GM19035 (cell line): ENCODE measurements at regions not wholly inside any gene's neighbourhood (a gene's known extent, or its start where the extent isn't known, plus 50 kb on each side); places are given as distances from the start of the nearest gene placed in this dataset.
"Not testable (repeated sequence)": the region's sequence is repeated elsewhere in the genome, so short reads cannot be mapped to it uniquely, and the experiment has no call there.

Experiments used
- ATAC-seq: cut with Tn5 transposase; IDR thresholded peaks from one replicate; pipeline ENCODE4 v1.9.1; 2021; ENCODE audit not compliant: unreplicated experiment

DNA sequence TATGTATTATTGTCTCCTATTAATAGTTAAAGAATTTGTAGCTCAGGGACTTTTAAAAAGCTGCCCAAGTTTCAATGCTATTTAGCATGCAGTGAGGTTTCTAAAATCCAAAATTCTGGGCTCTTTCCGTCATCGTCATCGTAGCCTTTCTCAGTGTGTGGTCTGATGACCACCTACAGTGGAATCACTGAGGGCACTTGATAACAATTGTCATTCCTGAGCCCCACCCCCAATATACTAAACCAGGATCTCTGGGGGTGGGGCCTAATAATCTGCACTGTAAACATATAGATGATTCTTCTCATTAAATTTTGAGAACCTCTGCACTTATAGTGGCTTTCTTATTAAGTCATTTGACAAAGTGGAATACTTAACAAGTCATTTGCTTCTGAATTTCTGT lies 674.8 kb downstream of the PLPP3 start:
- no peak for ATAC-seq

- ATAC-seq, result no peak
Observed at GRCh38 chr1:55898181-55898580, 681.2 kb downstream of the PLPP3 start.

- no peak for ATAC-seq
Observed at GRCh38 chr1:55896210-55896609, 681.0 kb upstream of the USP24 start.

DNA sequence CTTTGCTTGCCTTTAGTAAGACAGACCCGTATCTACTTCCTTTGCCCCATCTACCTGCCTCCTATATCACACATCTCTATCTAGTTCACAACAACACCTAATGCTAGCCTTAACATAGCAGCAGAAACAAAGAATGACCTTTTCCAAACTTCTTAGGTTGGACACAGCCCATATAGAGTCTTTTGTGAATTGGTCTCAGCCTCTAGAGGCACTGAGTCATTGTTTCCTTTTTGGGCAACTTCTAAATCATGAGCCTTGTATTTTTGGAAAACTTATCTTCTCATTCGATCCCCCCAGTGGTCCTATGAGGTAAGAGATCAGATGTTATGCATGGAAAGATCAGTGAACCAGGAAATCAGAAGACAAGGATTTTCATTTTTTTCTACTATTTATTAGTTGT lies 679.4 kb upstream of the USP24 start:
- ATAC-seq, result no peak

- ATAC-seq, result no peak
Observed at GRCh38 chr1:55893155-55893554, 678.0 kb upstream of the USP24 start.

DNA sequence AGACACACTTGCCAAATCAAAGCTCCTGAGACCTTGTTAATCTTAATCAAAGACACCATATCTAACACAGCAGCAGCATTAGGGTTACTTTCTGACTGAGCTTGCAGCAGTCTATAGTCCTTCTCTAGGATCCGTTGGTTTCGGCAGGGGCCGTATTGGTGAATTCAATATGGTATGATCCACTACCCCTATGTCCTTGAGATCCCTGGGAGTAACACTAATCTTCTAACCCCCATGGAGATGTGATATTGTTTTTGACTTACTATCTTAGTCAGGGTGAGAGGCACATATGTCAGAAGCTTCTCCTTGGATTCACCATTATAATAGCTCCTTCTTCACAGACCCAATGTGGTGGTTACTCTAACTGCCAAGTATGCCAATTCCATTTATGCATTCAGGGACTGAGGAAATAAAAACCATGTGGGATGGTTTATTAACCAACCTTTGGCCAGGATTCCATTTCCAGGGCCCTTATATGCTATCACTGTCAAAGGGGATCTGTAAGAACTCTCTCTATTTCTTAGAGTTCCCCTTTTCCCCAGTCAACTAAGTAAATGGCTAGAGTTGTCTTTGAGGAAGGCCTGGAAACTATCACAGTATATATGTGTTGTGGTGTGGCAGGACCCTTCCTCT lies 673.6 kb upstream of the USP24 start:
- ATAC-seq, result no peak

GRCh38 chr1:55886856-55887712 lies 671.9 kb upstream of the USP24 start:
- no peak for ATAC-seq

- ATAC-seq, result no peak
Observed at GRCh38 chr1:55885619-55886018, 670.5 kb upstream of the USP24 start.

GRCh38 chr1:55882931-55883330 lies 667.8 kb upstream of the USP24 start:
- ATAC-seq, result no peak

GRCh38 chr1:55879346-55879745 lies 664.2 kb upstream of the USP24 start:
- no peak for ATAC-seq

- ATAC-seq, result no peak
Observed at GRCh38 chr1:55877437-55878232, 662.5 kb upstream of the USP24 start.

GRCh38 chr1:55876276-55877060 lies 661.3 kb upstream of the USP24 start:
- no peak for ATAC-seq

DNA sequence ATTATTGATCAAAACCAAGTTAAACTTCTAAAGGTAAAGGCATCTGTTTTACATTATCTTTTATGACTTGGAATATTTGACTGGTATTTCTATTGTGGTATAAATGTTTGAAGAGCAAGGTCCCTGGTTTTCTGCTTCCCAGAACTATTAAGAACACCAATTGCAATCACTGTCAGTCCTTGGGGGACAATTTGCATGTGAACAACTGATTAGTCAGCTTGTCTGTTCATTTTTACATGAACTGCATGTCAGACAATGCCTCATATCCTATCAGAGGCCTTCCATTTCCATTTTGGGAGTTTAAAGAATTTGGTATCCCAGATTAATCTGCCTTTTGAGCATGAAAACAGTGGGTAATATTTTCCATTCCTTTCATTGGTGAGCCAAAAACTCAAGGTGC lies 654.9 kb upstream of the USP24 start:
- ATAC-seq, result no peak

- ATAC-seq, result no peak
Observed at GRCh38 chr1:55869065-55869464, 653.9 kb upstream of the USP24 start.

- ATAC-seq, result no peak
Observed at GRCh38 chr1:55868026-55868425, 652.9 kb upstream of the USP24 start.

- ATAC-seq, result no peak
Observed at GRCh38 chr1:55867304-55867843, 652.2 kb upstream of the USP24 start.

GRCh38 chr1:55865778-55866177 lies 650.6 kb upstream of the USP24 start:
- ATAC-seq, result not testable (repeated sequence)

DNA sequence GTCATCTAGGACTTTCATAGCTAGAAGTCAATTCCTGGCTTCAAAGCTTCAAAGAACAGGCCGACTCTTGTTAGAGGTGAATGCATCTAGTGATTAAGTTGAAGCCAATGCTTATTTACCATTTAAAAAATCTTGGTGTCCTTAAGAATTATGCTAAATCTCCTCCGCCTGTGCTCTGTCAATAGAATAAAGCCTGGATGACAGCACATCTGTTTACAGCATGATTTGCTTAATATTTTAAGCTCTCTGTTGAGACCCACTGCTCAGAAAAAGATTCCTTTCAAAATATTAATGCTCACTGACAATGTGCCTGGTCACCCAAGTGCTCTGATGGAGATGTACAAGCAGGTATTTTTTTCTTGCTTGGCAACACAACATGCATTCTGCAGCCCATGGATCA lies 649.1 kb upstream of the USP24 start:
- no peak for ATAC-seq

- ATAC-seq, result no peak
Observed at GRCh38 chr1:55861676-55862340, 646.6 kb upstream of the USP24 start.
